ENCODE measurements at regions not wholly inside any gene's neighbourhood (a gene's known extent, or its start where the extent isn't known, plus 50 kb on each side); places are given as distances from the start of the nearest gene placed in this dataset.

DNA sequence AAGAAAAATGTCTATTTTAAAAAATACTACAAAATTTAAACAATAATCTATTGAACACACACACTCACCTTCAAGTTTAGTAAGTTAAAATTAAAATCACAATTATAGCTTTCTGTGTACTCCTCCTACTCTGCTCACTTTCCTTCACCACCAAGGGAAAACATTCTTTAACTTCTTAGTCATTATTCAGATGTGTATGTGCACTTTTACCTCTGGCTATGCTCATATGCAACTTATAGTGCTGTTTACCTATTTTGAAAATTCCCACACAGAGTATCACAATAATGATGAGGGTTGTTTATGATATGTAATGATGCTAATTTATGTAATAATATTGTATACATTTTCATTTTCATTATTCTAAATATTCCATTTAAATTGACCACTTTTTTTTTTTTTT lies 661.4 kb downstream of the MRPL39 start:
- H3K4me1 Mint-ChIP-seq, result no peaks in the 10 kb centered on the region
- H3K27me3 Mint-ChIP-seq, result no peaks in the 10 kb centered on the region
- peaks cover 1% of the 10 kb centered on the region for H3K9me3 Mint-ChIP-seq
- no peak for DNase-seq
- POLR2A ChIA-PET, result no interaction called here
- H3K4me3 Mint-ChIP-seq, result no peak overlapping the region
- no peaks in the 10 kb centered on the region for H3K36me3 Mint-ChIP-seq
- no peak for ATAC-seq (ENCODE audit: low read depth)
- H3K27ac Mint-ChIP-seq, result no peak overlapping the region

DNA sequence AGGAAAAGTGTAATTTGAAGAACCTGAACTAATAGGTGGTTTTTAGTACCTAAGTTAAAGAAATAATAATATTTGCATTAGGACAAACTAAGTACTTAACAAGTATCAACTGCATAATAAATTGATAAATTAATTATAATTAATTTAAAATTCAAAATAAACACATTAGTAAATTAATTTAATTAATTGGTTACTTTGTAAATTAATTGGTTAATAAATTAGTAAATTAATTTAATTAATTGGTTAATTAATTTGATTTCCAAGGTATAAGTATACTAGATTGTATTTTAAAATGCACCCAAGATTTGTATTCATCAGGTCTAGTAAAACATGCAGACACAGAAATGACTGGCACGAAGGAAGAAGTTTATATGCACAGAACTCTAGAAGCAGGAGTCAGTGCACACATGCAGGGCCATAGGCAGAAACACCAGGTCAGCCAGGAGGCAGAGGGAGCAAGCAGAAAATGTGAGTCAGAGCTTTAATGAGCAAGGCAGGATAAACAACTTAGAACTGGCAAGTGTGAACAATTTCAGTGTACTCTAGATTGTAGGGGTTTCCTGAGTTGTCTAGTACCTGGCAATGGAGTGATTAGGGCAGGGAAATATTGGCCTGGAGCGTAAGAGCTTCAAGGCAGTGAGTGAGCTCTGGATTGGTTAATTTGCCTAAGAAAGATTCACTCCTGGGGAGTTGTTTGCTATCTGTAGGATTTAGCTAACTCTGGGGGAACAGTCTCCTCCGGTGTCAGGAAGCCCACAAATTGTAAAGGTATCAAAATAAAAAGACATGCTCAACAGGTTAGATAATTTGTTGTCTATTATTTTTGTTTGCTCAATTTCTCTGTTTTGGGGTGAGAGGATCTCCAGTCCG lies 665.7 kb downstream of the MRPL39 start:
- no peak for DNase-seq
- Mint-ChIP-seq H3K36me3 (no peaks in the 10 kb centered on the region), H3K9me3 (peaks cover 1% of the 10 kb centered on the region), H3K27ac (no peak overlapping the region), H3K4me3 (no peak overlapping the region), H3K27me3 (no peaks in the 10 kb centered on the region), H3K4me1 (no peaks in the 10 kb centered on the region)
- POLR2A ChIA-PET, result no interaction called here
- ATAC-seq (ENCODE audit: low read depth), result no peak

DNA sequence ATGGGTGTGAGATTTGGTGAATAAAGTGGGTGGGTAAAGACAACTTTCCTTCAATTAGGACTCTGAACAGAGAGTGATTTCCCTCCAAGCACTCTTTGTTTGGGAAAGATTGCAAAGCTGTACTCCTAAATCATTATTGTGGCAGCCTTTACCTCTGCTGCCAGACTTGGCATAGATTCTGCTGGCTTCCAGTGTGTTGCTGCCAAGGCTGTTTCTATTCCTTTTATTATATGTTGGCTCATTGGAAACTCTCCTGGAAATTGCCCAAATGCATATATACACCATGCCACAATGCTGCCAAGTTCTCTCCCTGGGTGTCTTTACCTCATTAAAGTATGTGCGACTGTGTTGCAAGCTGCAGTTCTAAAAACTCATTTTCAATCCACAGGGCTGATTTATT lies 668.0 kb downstream of the MRPL39 start:
- POLR2A ChIA-PET, result interaction anchor here (0.6 kb wide), 1 partner anchor 318 kb away, joined by 3 read pairs; no protein-coding TSS in a partner anchor
- no peak for ATAC-seq (ENCODE audit: low read depth)

DNA sequence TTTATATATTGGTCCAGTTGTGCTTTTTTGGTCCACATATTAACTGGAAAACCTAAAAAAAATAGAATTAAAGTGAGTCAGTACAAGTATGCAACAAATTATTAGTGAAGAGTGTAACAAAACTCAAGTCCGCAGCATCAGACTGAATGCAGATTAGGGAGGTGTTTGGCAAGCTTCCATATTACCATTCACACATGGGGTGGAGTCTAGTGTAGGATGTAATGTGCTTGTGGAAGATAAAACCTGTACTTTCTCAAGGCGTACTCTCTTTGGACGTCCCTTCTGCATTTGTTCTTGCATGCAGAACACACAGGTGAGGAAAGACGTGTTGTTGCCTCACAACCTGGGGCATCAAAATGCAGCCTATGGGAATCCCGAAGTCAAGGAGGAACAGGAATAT lies 668.7 kb downstream of the MRPL39 start:
- DNase-seq, result no peak
- ATAC-seq (ENCODE audit: low read depth), result no peak
- POLR2A ChIA-PET, result no interaction called here
- Mint-ChIP-seq H3K27ac (no peak overlapping the region), H3K4me3 (no peak overlapping the region), H3K9me3 (no peaks in the 10 kb centered on the region), H3K27me3 (no peaks in the 10 kb centered on the region), H3K4me1 (no peaks in the 10 kb centered on the region), H3K36me3 (no peaks in the 10 kb centered on the region)

More for the DNA sequence above, 668.0 kb downstream of the MRPL39 start:
- no peak for DNase-seq
- H3K27ac Mint-ChIP-seq, result no peak overlapping the region
- no peak overlapping the region for H3K4me3 Mint-ChIP-seq
- H3K9me3 Mint-ChIP-seq, result no peaks in the 10 kb centered on the region
- no peaks in the 10 kb centered on the region for H3K36me3 Mint-ChIP-seq
- no peaks in the 10 kb centered on the region for H3K27me3 Mint-ChIP-seq
- H3K4me1 Mint-ChIP-seq, result no peaks in the 10 kb centered on the region

DNA sequence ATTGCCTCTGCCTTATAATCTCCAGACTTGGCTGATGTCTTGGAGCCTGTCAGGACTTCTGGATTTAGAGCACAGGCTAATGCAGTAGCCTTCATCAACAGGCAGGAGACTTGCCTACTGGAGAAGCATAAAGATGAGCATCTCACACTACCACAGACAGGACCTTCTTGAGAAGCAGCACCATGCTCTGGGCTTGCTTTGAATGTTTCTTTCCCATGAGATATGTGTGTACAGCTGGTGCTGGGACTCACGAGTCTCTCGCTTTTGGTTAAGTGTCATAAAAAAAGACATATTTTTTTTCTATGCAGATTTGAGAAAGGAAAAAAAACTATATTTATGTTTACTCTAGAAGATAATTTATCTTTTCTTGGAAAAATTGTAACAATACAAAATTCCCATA lies 671.3 kb downstream of the MRPL39 start:
- H3K9me3 Mint-ChIP-seq, result no peaks in the 10 kb centered on the region
- H3K36me3 Mint-ChIP-seq, result no peaks in the 10 kb centered on the region
- DNase-seq (no peak), ATAC-seq (ENCODE audit: low read depth) (no peak)
- no peak overlapping the region for H3K27ac Mint-ChIP-seq
- H3K27me3 Mint-ChIP-seq, result no peaks in the 10 kb centered on the region
- H3K4me3 Mint-ChIP-seq, result no peak overlapping the region
- H3K4me1 Mint-ChIP-seq, result no peaks in the 10 kb centered on the region
- POLR2A ChIA-PET, result no interaction called here

DNA sequence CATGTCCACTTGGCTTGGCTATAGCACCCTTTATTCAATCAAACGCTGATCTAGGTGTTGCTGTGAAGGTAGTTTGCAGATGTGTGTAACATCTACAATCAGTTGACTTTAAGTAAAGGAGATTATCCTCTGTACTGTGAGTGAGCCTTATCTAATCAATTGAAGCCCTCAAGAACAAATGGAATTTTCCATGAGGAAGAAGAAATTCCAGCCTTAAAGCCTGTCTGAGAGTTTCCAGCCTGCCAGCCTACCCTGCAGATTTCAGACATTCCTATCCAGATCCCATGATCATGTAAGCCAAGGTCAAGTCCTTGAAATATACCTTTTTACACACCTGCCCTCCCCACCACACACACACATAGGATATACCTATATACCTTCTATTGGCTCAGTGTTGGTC lies 696.7 kb downstream of the MRPL39 start:
- Mint-ChIP-seq H3K36me3 (no peaks in the 10 kb centered on the region), H3K4me1 (no peaks in the 10 kb centered on the region), H3K27me3 (no peaks in the 10 kb centered on the region), H3K4me3 (no peak overlapping the region), H3K9me3 (peaks cover 2% of the 10 kb centered on the region), H3K27ac (no peak overlapping the region)
- no peak for ATAC-seq (ENCODE audit: low read depth)
- DNase-seq, result no peak
- POLR2A ChIA-PET, result no interaction called here

DNA sequence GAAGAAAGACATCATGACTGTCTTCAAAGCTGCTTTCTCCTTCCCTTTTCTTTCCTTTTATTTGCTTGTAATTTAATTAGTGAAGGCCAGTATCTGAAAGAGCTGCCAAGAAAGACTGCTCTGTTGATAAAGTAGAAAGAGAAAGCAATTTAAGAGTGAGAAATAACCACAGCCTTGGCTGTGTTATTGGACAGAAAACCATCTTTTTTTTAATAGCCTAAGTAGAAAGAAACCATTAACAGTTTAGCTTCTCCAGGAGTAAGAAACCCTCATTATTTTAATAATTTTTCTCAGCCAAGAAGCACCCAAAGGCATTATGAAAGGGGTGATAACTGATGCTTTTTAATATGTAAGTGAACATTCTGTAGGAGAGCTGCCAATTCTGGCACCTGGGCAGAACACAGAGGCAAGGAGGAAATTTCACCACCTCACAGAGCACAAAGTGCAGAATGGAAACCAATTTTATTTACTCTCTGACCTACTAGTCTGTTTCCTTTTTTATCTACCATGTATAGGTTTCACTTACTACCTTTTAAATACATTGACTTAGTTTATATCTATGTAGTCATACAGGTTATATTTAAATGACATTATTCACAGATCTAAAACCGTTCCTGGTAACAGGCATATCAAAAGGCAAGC lies 703.2 kb downstream of the MRPL39 start:
- H3K4me1 Mint-ChIP-seq, result no peaks in the 10 kb centered on the region
- H3K36me3 Mint-ChIP-seq, result no peaks in the 10 kb centered on the region
- H3K9me3 Mint-ChIP-seq, result no peaks in the 10 kb centered on the region
- ATAC-seq (ENCODE audit: low read depth) (no peak), DNase-seq (no peak)
- H3K27ac Mint-ChIP-seq, result no peak overlapping the region
- H3K27me3 Mint-ChIP-seq, result peaks cover under 1% of the 10 kb centered on the region
- no peak overlapping the region for H3K4me3 Mint-ChIP-seq
- POLR2A ChIA-PET, result no interaction called here

DNA sequence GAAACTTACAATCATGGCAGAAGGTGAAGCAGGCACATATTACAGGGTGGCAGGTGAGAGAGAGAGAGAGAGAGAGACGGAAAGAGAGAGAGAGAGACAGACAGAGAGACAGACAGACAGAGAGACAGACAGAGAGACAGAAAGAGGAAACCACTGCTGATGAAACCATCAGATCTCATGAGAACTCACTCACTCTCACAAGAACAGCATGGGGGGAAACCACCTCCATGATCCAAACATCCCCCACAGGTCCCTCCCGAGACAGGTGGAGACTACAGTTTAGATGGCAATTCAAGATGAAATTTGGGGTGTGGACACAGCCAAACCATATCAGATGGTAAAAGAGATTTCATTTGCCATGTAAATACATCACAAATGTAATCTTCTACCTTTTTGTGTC lies 708.1 kb downstream of the MRPL39 start:
- no peak overlapping the region for H3K27ac Mint-ChIP-seq

DNA sequence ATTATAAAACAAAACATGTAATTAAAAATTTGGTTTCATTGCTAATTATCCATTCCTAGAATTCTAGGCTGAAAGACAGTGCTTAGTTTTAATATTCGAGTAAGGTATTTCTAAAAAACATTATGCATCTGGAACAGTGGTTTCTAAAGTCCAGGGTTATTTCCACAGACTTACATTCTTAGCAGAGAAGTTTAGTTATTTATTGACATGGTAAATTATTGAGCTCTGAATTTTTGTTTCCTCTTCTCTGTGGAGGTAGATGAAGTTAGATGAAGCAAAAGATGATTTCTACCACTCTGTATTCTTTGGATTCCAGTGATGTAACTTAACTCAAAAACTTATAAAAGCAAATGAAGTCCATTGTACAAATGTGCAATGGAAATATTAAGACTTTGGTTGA lies 709.4 kb downstream of the MRPL39 start:
- DNase-seq (no peak), ATAC-seq (ENCODE audit: low read depth) (no peak)
- H3K4me1 Mint-ChIP-seq, result no peaks in the 10 kb centered on the region
- no peak overlapping the region for H3K27ac Mint-ChIP-seq
- H3K4me3 Mint-ChIP-seq, result no peak overlapping the region
- no peaks in the 10 kb centered on the region for H3K9me3 Mint-ChIP-seq
- no peaks in the 10 kb centered on the region for H3K36me3 Mint-ChIP-seq
- peaks cover 2% of the 10 kb centered on the region for H3K27me3 Mint-ChIP-seq
- POLR2A ChIA-PET, result no interaction called here

More for the DNA sequence above, 708.1 kb downstream of the MRPL39 start:
- ATAC-seq (ENCODE audit: low read depth) (no peak), DNase-seq (no peak)
- no peaks in the 10 kb centered on the region for H3K9me3 Mint-ChIP-seq
- H3K36me3 Mint-ChIP-seq, result no peaks in the 10 kb centered on the region
- no peaks in the 10 kb centered on the region for H3K4me1 Mint-ChIP-seq
- POLR2A ChIA-PET, result no interaction called here
- H3K4me3 Mint-ChIP-seq, result no peak overlapping the region
- peaks cover 2% of the 10 kb centered on the region for H3K27me3 Mint-ChIP-seq

DNA sequence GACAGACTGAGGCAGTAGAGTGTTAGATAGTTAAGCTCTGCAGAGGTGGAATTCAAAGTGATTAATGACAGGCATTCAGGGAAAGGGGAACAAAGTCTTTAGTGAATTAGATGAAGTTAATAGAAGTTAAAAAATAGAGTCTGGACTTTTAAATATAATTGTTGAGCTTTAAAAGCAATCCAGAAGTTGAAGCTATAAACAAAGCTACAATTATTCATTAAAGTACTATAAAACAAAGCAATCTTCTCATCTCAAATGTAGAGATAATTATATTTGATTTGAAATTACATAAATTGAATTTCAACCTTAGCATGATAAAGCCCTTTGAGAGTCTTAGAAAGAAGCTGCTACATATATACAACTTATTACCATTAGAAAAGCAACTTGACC lies 710.6 kb downstream of the MRPL39 start:
- H3K36me3 Mint-ChIP-seq, result no peaks in the 10 kb centered on the region
- peaks cover 2% of the 10 kb centered on the region for H3K27me3 Mint-ChIP-seq
- no peak overlapping the region for H3K27ac Mint-ChIP-seq
- POLR2A ChIA-PET, result no interaction called here
- H3K4me3 Mint-ChIP-seq, result no peak overlapping the region
- H3K9me3 Mint-ChIP-seq, result no peaks in the 10 kb centered on the region
- no peaks in the 10 kb centered on the region for H3K4me1 Mint-ChIP-seq
- ATAC-seq (ENCODE audit: low read depth), result no peak
- DNase-seq, result no peak

DNA sequence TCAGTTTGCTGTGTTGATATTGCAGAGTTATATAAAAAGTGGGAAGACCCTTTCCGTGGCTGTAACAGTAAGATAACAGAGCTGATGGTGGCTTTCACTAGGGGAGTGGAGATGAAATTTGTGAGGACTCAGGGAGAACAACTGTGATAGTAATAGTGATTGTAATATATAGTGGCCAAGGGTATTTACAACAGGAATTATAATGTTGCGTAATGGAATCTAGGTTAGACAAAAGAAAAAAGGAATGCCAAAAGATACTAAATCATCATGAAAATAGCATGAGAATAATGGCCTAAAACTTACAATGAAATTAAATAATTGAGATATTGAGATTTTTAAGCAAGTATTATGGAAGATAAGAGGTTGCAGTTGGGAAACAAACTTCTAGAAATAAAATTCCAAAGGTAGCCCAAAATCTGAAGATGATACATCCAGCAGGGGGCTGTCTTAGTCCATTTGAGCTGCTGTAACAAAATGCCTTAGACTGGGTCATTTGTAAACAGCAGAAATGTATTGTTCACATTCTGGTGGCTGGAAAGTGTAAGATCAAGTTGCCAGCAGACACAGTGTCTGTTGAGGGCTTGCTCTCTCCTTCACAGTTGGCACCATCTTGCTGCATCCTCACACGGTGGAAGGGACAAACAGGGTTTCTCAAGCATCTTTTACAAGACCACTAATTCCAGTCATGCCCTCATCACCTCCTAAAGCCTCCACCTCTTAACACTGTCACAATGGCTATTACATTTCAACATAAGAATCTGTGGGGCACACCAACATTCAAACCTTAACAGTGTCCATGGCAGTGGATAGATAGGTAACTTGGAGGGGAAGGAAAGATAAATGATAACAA lies 711.2 kb downstream of the MRPL39 start:
- Mint-ChIP-seq H3K27ac (no peak overlapping the region), H3K9me3 (no peaks in the 10 kb centered on the region), H3K4me1 (no peaks in the 10 kb centered on the region), H3K4me3 (no peak overlapping the region), H3K36me3 (no peaks in the 10 kb centered on the region), H3K27me3 (peaks cover 2% of the 10 kb centered on the region)
- DNase-seq, result no peak
- POLR2A ChIA-PET, result no interaction called here
- ATAC-seq (ENCODE audit: low read depth), result no peak

DNA sequence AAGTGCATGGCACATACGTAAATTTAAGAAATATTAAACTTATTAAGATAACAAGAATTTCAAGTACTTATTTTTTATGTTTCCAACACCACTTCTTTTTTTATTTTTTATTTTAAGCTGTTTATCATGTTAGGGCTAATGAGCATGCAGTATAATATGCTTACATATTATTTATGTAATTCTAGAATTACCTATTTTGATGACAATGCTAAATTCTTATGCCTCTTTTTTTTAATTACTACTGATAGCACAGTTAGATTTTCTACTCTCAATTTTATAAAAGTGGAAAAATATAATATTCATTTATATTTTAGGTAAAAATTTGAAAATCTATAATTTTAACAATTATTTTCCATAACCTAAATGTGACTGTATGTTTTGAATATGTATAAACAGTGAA lies 713.0 kb downstream of the MRPL39 start:
- Mint-ChIP-seq H3K36me3 (no peaks in the 10 kb centered on the region), H3K27me3 (peaks cover 2% of the 10 kb centered on the region), H3K4me3 (no peak overlapping the region), H3K9me3 (no peaks in the 10 kb centered on the region), H3K27ac (no peak overlapping the region), H3K4me1 (no peaks in the 10 kb centered on the region)
- no peak for ATAC-seq (ENCODE audit: low read depth)
- POLR2A ChIA-PET, result no interaction called here
- no peak for DNase-seq

DNA sequence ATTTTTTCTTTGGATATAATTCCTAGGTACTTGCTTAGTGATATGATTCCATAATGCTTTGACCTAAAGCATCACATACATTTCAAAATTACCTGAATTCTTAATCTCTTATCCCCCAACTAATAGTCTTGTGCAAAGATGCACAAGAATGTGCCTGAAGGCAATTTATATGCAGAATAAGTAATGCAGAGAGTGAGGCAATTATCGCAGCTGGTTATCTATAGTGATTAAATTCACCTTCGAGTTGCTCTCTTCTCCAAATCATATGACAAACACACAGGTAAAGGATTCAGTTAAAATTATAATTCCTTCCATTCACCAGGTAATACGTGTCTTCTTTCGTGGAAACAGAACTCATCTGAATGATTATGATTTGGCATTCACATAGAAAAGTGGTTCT lies 717.3 kb downstream of the MRPL39 start:
- H3K36me3 Mint-ChIP-seq, result no peaks in the 10 kb centered on the region
- no peak overlapping the region for H3K27ac Mint-ChIP-seq
- no peak overlapping the region for H3K4me3 Mint-ChIP-seq
- POLR2A ChIA-PET, result no interaction called here
- DNase-seq (no peak), ATAC-seq (ENCODE audit: low read depth) (no peak)
- H3K4me1 Mint-ChIP-seq, result no peaks in the 10 kb centered on the region
- no peaks in the 10 kb centered on the region for H3K9me3 Mint-ChIP-seq
- H3K27me3 Mint-ChIP-seq, result peaks cover 2% of the 10 kb centered on the region

DNA sequence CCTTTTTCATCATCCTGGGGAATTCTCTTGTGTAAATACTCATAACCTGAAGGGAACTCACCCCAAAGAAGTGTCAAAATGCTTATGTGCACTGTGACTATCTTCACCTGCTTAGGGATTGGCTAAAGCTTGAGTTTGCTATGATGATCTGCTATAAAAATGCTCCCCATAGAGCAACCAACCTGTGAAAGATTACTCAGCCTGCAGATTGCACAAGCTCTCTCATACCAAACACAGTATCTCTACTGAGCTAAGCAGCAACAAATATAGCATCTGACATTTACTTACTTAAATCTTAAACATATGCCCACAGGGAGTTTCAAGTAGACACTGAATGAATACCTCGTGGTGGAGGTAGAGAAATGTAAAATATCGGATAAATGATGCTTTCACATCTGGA lies 725.8 kb downstream of the MRPL39 start:
- H3K9me3 Mint-ChIP-seq, result peaks cover 2% of the 10 kb centered on the region
- no peaks in the 10 kb centered on the region for H3K4me1 Mint-ChIP-seq
- H3K27me3 Mint-ChIP-seq, result no peaks in the 10 kb centered on the region
- no peak overlapping the region for H3K27ac Mint-ChIP-seq
- POLR2A ChIA-PET, result no interaction called here
- H3K36me3 Mint-ChIP-seq, result no peaks in the 10 kb centered on the region
- ATAC-seq (ENCODE audit: low read depth) (no peak), DNase-seq (no peak)
- H3K4me3 Mint-ChIP-seq, result no peak overlapping the region

All from activated naive CD8-positive, alpha-beta T cell treated with anti-CD3 and anti-CD28 coated beads, Interleukin-2, amount 10 ng/mL, durations not matched to agents 7 days and 5 days (primary cell).